SK-N-SH treated with all-trans-retinoic acid at 6 μM for 48 hours (cell line): ENCODE measurements at regions not wholly inside any gene's neighbourhood (a gene's known extent, or its start where the extent isn't known, plus 50 kb on each side); places are given as distances from the start of the nearest gene placed in this dataset.
"Not testable (repeated sequence)": the region's sequence is repeated elsewhere in the genome, so short reads cannot be mapped to it uniquely, and the experiment has no call there.

Experiments used
- ATAC-seq: fragments of 200-7000 bp; cut with Tn5 transposase; 3 replicates; pipeline ENCODE4 v1.9.1; 2020; ENCODE audit warnings: mild to moderate bottlenecking, moderate library complexity
- ARNTL ChIP-seq: fragments of 450-650 bp; formaldehyde crosslinking; IDR thresholded peaks from 2 replicates; pipeline ENCODE4 v1.5.0; 2020; ENCODE audit warnings: low read depth, mild to moderate bottlenecking, moderate library complexity, borderline replicate concordance
- BACH2 ChIP-seq: fragments of 250-450 bp; sonication (Bioruptor Pico); IDR thresholded peaks from 2 replicates; pipeline ENCODE4 v1.9.0; 2021; ENCODE audit warnings: mild to moderate bottlenecking, borderline replicate concordance
- CREB5 ChIP-seq: fragments of 250-450 bp; sonication (Bioruptor Pico); IDR thresholded peaks from 2 replicates; pipeline ENCODE4 v1.5.1; 2020; ENCODE audit warnings: low read depth, mild to moderate bottlenecking, moderate library complexity
- CSDC2 ChIP-seq: fragments of 250-450 bp; sonication (Bioruptor Pico); IDR thresholded peaks from 2 replicates; pipeline ENCODE4 v1.5.0; 2020; ENCODE audit warnings: mild to moderate bottlenecking, moderate library complexity
- ESRRG ChIP-seq: fragments of 250-450 bp; sonication (Bioruptor Pico); IDR thresholded peaks from 2 replicates; pipeline ENCODE4 v1.6.1; 2021; ENCODE audit warnings: mild to moderate bottlenecking
- GLIS3 ChIP-seq: fragments of 250-450 bp; sonication (Bioruptor Pico); IDR thresholded peaks from 2 replicates; pipeline ENCODE4 v1.5.0; 2020; ENCODE audit warnings: mild to moderate bottlenecking, moderate library complexity
- OSR1 ChIP-seq: fragments of 250-450 bp; sonication (Bioruptor Pico); IDR thresholded peaks from 2 replicates; pipeline ENCODE4 v1.8.0; 2022; ENCODE audit warnings: moderate library complexity, mild to moderate bottlenecking, inconsistent platforms
- PATZ1 ChIP-seq: fragments of 250-450 bp; sonication (Bioruptor Pico); IDR thresholded peaks from 2 replicates; pipeline ENCODE4 v1.8.0; 2020; ENCODE audit warnings: mild to moderate bottlenecking, moderate library complexity, borderline replicate concordance
- POU6F1 ChIP-seq: fragments of 250-450 bp; sonication (Bioruptor Pico); IDR thresholded peaks from 2 replicates; pipeline ENCODE4 v1.8.0; 2021; ENCODE audit warnings: low read depth, mild to moderate bottlenecking, moderate library complexity, borderline replicate concordance
- PPARA ChIP-seq: fragments of 250-450 bp; sonication (Bioruptor Pico); IDR thresholded peaks from 2 replicates; pipeline ENCODE4 v1.5.0; 2020; ENCODE audit warnings: mild to moderate bottlenecking, borderline replicate concordance
- RARB ChIP-seq: fragments of 250-450 bp; sonication (Bioruptor Pico); IDR thresholded peaks from 2 replicates; pipeline ENCODE4 v1.8.0; 2021; ENCODE audit warnings: mild to moderate bottlenecking, moderate library complexity
- SNAI2 ChIP-seq: fragments of 250-450 bp; sonication (Bioruptor Pico); IDR thresholded peaks from 2 replicates; pipeline ENCODE4 v1.5.0; 2020; ENCODE audit warnings: mild to moderate bottlenecking, moderate library complexity
- TCF4 ChIP-seq: fragments of 250-450 bp; sonication (Bioruptor Pico); IDR thresholded peaks from 2 replicates; pipeline ENCODE4 v1.8.0; 2021; ENCODE audit warnings: mild to moderate bottlenecking, moderate library complexity, borderline replicate concordance
- TOX ChIP-seq: fragments of 250-450 bp; sonication (Bioruptor Pico); IDR thresholded peaks from 2 replicates; pipeline ENCODE4 v1.8.0; 2021; ENCODE audit warnings: mild to moderate bottlenecking, moderate library complexity, borderline replicate concordance
- TSHZ2 ChIP-seq: fragments of 250-450 bp; sonication (Bioruptor Pico); IDR thresholded peaks from 2 replicates; pipeline ENCODE4 v1.5.0; 2020; ENCODE audit warnings: mild to moderate bottlenecking, moderate library complexity
- ZC3H10 ChIP-seq: fragments of 250-450 bp; sonication (Bioruptor Pico); IDR thresholded peaks from 2 replicates; pipeline ENCODE4 v1.5.1; 2021; ENCODE audit warnings: mild to moderate bottlenecking, moderate library complexity
- ZFP3 ChIP-seq: fragments of 250-450 bp; sonication (Bioruptor Pico); IDR thresholded peaks from 2 replicates; pipeline ENCODE4 v1.5.0; 2020; ENCODE audit warnings: mild to moderate bottlenecking, moderate library complexity
- ZFP30 ChIP-seq: fragments of 450-650 bp; formaldehyde crosslinking; IDR thresholded peaks from 2 replicates; pipeline ENCODE4 v1.5.0; 2022; ENCODE audit warnings: mild to moderate bottlenecking, moderate library complexity
- ZNF565 ChIP-seq: fragments of 450-650 bp; formaldehyde crosslinking; conservative IDR thresholded peaks from 2 replicates; pipeline ENCODE4 v1.5.0; 2020; ENCODE audit warnings: low read depth, mild to moderate bottlenecking, moderate library complexity
- ZNF70 ChIP-seq: fragments of 450-650 bp; formaldehyde crosslinking; IDR thresholded peaks from 2 replicates; pipeline ENCODE4 v1.5.0; 2020; ENCODE audit warnings: mild to moderate bottlenecking, moderate library complexity

GRCh38 chr4:72887152-72887551 lies 182.4 kb downstream of the COX18 start (continued):
- TF ChIP-seq TOX (CRISPR knock-in tag) (no peak), PPARA (CRISPR knock-in tag) (no peak), ZNF70 (CRISPR knock-in tag) (no peak)

GRCh38 chr4:72886602-72887001 lies 182.9 kb downstream of the COX18 start:
- no peak for ATAC-seq
- no peak for TF ChIP-seq CSDC2 (CRISPR knock-in tag)
- no peak for TF ChIP-seq ZC3H10 (CRISPR knock-in tag)
- no peak for TF ChIP-seq ZFP3 (CRISPR knock-in tag)
- no peak for TF ChIP-seq BACH2 (CRISPR knock-in tag)
- TF ChIP-seq ESRRG (CRISPR knock-in tag) = no peak
- TF ChIP-seq TSHZ2 (CRISPR knock-in tag) = no peak
- TF ChIP-seq TOX (CRISPR knock-in tag) = no peak
- TF ChIP-seq GLIS3 (CRISPR knock-in tag) = no peak
- TF ChIP-seq SNAI2 (CRISPR knock-in tag) = no peak
- TF ChIP-seq RARB (CRISPR knock-in tag) = no peak
- TF ChIP-seq ARNTL (CRISPR knock-in tag) = no peak
- no peak for TF ChIP-seq POU6F1
- TF ChIP-seq PPARA (CRISPR knock-in tag) = no peak
- no peak for TF ChIP-seq ZFP30
- no peak for TF ChIP-seq TCF4 (CRISPR knock-in tag)
- no peak for TF ChIP-seq CREB5 (CRISPR knock-in tag)

GRCh38 chr4:72884225-72884624 lies 185.3 kb downstream of the COX18 start:
- not testable (repeated sequence) for ATAC-seq

GRCh38 chr4:72876946-72877345 lies 192.6 kb downstream of the COX18 start:
- TF ChIP-seq SNAI2 (CRISPR knock-in tag) (no peak), ZNF70 (CRISPR knock-in tag) (no peak), OSR1 (CRISPR knock-in tag) (no peak), POU6F1 (no peak), ZFP30 (no peak), GLIS3 (CRISPR knock-in tag) (no peak), ZNF565 (CRISPR knock-in tag) (no peak), RARB (CRISPR knock-in tag) (no peak), TOX (CRISPR knock-in tag) (no peak), PATZ1 (CRISPR knock-in tag) (no peak), PPARA (CRISPR knock-in tag) (no peak)
- ATAC-seq = no peak
